ENCODE measurements at regions not wholly inside any gene's neighbourhood (a gene's known extent, or its start where the extent isn't known, plus 50 kb on each side); places are given as distances from the start of the nearest gene placed in this dataset.

GRCh38 chr2:105611811-105612424, 132.8 kb upstream of the NCK2 start:
- Histone ChIP-seq H3K4me1 (ENCODE audit: control insufficient read depth, insufficient read depth, low read length) (no peaks in the 10 kb centered on the region), H3K9me3 (ENCODE audit: control insufficient read depth, low read length) (no peaks in the 10 kb centered on the region), H3K36me3 (ENCODE audit: control insufficient read depth, insufficient read depth, low read length) (no peaks in the 10 kb centered on the region), H3K27me3 (ENCODE audit: control insufficient read depth, insufficient read depth, low read length, poor library complexity, severe bottlenecking) (no peaks in the 10 kb centered on the region), H3K4me3 (ENCODE audit: low read length) (no peak overlapping the region), H3K27ac (ENCODE audit: low read depth, low read length) (no peak overlapping the region), H3K9ac (ENCODE audit: extremely low read depth, low read length, poor library complexity, severe bottlenecking) (no peak overlapping the region)
- DNase-seq = no peak
- Mint-ChIP-seq H3K27me3 (ENCODE audit: insufficient read depth) (no peaks in the 10 kb centered on the region), H3K4me3 (no peak overlapping the region), H3K36me3 (ENCODE audit: low read depth) (no peaks in the 10 kb centered on the region), H3K9me3 (no peaks in the 10 kb centered on the region), H3K4me1 (peaks cover 3% of the 10 kb centered on the region), H3K27ac (no peak overlapping the region)
- 93 to 95% methylated on average over 4 to 6 of the region's 6 CpGs for WGBS, 2 experiments (ENCODE audit: insufficient coverage in 1 of 2, insufficient read length in 1 of 2)
- no peak for TF ChIP-seq CTCF (conservative IDR thresholded peaks at IDR 0.05)

GRCh38 chr2:105611333-105611637, 133.4 kb upstream of the NCK2 start:
- Mint-ChIP-seq H3K27me3 (ENCODE audit: insufficient read depth) (no peaks in the 10 kb centered on the region), H3K27ac (no peak overlapping the region), H3K36me3 (ENCODE audit: low read depth) (no peaks in the 10 kb centered on the region), H3K4me3 (no peak overlapping the region), H3K9me3 (no peaks in the 10 kb centered on the region), H3K4me1 (no peaks in the 10 kb centered on the region)
- no peak for DNase-seq
- no peaks in the 10 kb centered on the region for H3K27me3 ChIP-seq (ENCODE audit: control insufficient read depth, insufficient read depth, low read length, poor library complexity, severe bottlenecking)
- TF ChIP-seq CTCF (conservative IDR thresholded peaks at IDR 0.05) = no peak
- no peak overlapping the region for H3K9ac ChIP-seq (ENCODE audit: extremely low read depth, low read length, poor library complexity, severe bottlenecking)
- no peak overlapping the region for H3K27ac ChIP-seq (ENCODE audit: low read depth, low read length)
- no peaks in the 10 kb centered on the region for H3K4me1 ChIP-seq (ENCODE audit: control insufficient read depth, insufficient read depth, low read length)
- no peaks in the 10 kb centered on the region for H3K9me3 ChIP-seq (ENCODE audit: control insufficient read depth, low read length)
- WGBS, 2 experiments (ENCODE audit: insufficient coverage in 1 of 2, insufficient read length in 1 of 2) = 93% methylated on average over 2 of the region's 2 CpGs; no CpG with 5 or more reads in 1 of the 2 experiments
- H3K36me3 ChIP-seq (ENCODE audit: control insufficient read depth, insufficient read depth, low read length) = no peaks in the 10 kb centered on the region
- no peak overlapping the region for H3K4me3 ChIP-seq (ENCODE audit: low read length)

GRCh38 chr2:105610576-105611332, 134.0 kb upstream of the NCK2 start:
- no peaks in the 10 kb centered on the region for H3K27me3 Mint-ChIP-seq (ENCODE audit: insufficient read depth)
- Histone ChIP-seq H3K9me3 (ENCODE audit: control insufficient read depth, low read length) (no peaks in the 10 kb centered on the region), H3K4me1 (ENCODE audit: control insufficient read depth, insufficient read depth, low read length) (no peaks in the 10 kb centered on the region), H3K27me3 (ENCODE audit: control insufficient read depth, insufficient read depth, low read length, poor library complexity, severe bottlenecking) (no peaks in the 10 kb centered on the region), H3K9ac (ENCODE audit: extremely low read depth, low read length, poor library complexity, severe bottlenecking) (no peak overlapping the region), H3K36me3 (ENCODE audit: control insufficient read depth, insufficient read depth, low read length) (no peaks in the 10 kb centered on the region), H3K27ac (ENCODE audit: low read depth, low read length) (peak overlapping the region; percentile 72), H3K4me3 (ENCODE audit: low read length) (no peak overlapping the region)
- no peak for DNase-seq
- H3K4me1 Mint-ChIP-seq = no peaks in the 10 kb centered on the region
- H3K4me3 Mint-ChIP-seq = no peak overlapping the region
- H3K36me3 Mint-ChIP-seq (ENCODE audit: low read depth) = no peaks in the 10 kb centered on the region
- no peak for TF ChIP-seq CTCF (conservative IDR thresholded peaks at IDR 0.05)
- 75 to 92% methylated on average over 15 to 16 of the region's 16 CpGs for WGBS, 2 experiments (ENCODE audit: insufficient coverage in 1 of 2, insufficient read length in 1 of 2)
- H3K9me3 Mint-ChIP-seq = no peaks in the 10 kb centered on the region
- H3K27ac Mint-ChIP-seq = no peak overlapping the region

Measured in endodermal cell (in vitro differentiated cells).